K562 (cell line): ENCODE measurements at regions not wholly inside any gene's neighbourhood (a gene's known extent, or its start where the extent isn't known, plus 50 kb on each side); places are given as distances from the start of the nearest gene placed in this dataset.

Experiments used
- ATAC-seq: fragments of 200-7000 bp; cut with Tn5 transposase; 3 replicates; pipeline ENCODE4 v1.9.1; 2020; ENCODE audit warnings: moderate library complexity
- BruUV-seq: library from RNA; stranded (reverse); fragments of 400-500 nt; replicated peaks from 2 replicates; lab custom pipeline; 2021; lab: Mats Ljungman, UMichigan
- CTCF ChIA-PET: fragments of 300-600 bp; formaldehyde crosslinking; extraction: SDS; loops from one replicate; lab custom pipeline; 2021; ENCODE audit warnings: low intra/inter-chr PET ratio; lab: Yijun Ruan, JAX
- POLR2A ChIA-PET: fragments of 300-600, 350-650 bp; sonication (Branson Sonifier 250); formaldehyde crosslinking; extraction: SDS; loops from one replicate; lab custom pipeline; 2021; ENCODE audit warnings: antibody characterized with exemption, inconsistent platforms; lab: Yijun Ruan, JAX
- DNase-seq, 4 experiments: peaks; one replicate each; pipeline versions ENCODE4 v3.0.0 to v3.0.0-alpha.2; 2011 to 2018; ENCODE audit warnings: low spot score in 3 of 4, mixed read lengths in 3 of 4; ENCODE audit errors: extremely low read depth in 1 of 4
- FAIRE-seq: peaks from 2 replicates; lab custom pipeline; 2011; peaks lifted over from hg19 to GRCh38; lab: Jason Lieb, UNC
- H2AFZ ChIP-seq: 2 replicates; pipeline ENCODE4 v1.6.0; 2011; ENCODE audit warnings: low read depth, low read length, control low read depth, inconsistent platforms
- H3K27ac ChIP-seq: fragments of 200-600 bp; 3 replicates; pipeline ENCODE4 v1.8.0; 2011; ENCODE audit warnings: low read depth, mild to moderate bottlenecking, control low read depth, inconsistent platforms, low read length, moderate library complexity, mixed read lengths; ENCODE audit errors: extremely low read depth
- H3K27me3 ChIP-seq, 2 experiments: fragments of 300-600 bp in 1 of 2; 2 replicates in 1 of 2; 3 replicates in 1 of 2; pipeline versions ENCODE4 v1.6.0 to v1.8.0; 2011; ENCODE audit warnings: inconsistent platforms in 2 of 2, low read length in 2 of 2, mild to moderate bottlenecking in 1 of 2, mixed read lengths in 1 of 2, moderate library complexity in 1 of 2; ENCODE audit not compliant: control insufficient read depth in 2 of 2, insufficient read depth in 2 of 2
- H3K36me3 ChIP-seq: fragments of 300-600 bp; 3 replicates; pipeline ENCODE4 v1.8.0; 2011; ENCODE audit warnings: mild to moderate bottlenecking, low read length, inconsistent platforms; ENCODE audit not compliant: control insufficient read depth, insufficient read depth
- H3K4me1 ChIP-seq, 2 experiments: fragments of 200-600 bp in 1 of 2; replicated peaks in 1 of 2; 2 replicates in 1 of 2; 3 replicates in 1 of 2; pipeline versions ENCODE4 v1.5.1 to v1.8.0; 2011; ENCODE audit warnings: inconsistent platforms in 2 of 2, low read length in 2 of 2, mild to moderate bottlenecking in 1 of 2, mixed read lengths in 1 of 2, moderate library complexity in 1 of 2; ENCODE audit not compliant: control insufficient read depth in 2 of 2, insufficient read depth in 2 of 2
- H3K4me2 ChIP-seq: 2 replicates; pipeline ENCODE4 v1.6.1; 2011; ENCODE audit warnings: low read length, control low read depth, inconsistent platforms, mixed read lengths; ENCODE audit not compliant: insufficient read depth
- H3K4me3 ChIP-seq: fragments of 200-600 bp; sonication (generic), shearing (Covaris generic); 2 replicates; pipeline ENCODE4 v1.5.1; 2016; ENCODE audit warnings: control low read depth, inconsistent platforms
- H3K79me2 ChIP-seq: fragments of 200-600 bp; 3 replicates; pipeline ENCODE4 v1.8.0; 2011; ENCODE audit warnings: low read length, inconsistent platforms; ENCODE audit not compliant: control insufficient read depth, insufficient read depth
- H3K9ac ChIP-seq, 2 experiments: 2 replicates each; pipeline versions ENCODE4 v1.6.0 to v1.6.1; 2011; ENCODE audit warnings: low read depth in 2 of 2, low read length in 2 of 2, control low read depth in 1 of 2, inconsistent platforms in 1 of 2, mild to moderate bottlenecking in 1 of 2, mixed read lengths in 1 of 2; ENCODE audit not compliant: insufficient read depth in 1 of 2
- H3K9me1 ChIP-seq: one replicate; pipeline ENCODE4 v1.6.0; 2011; ENCODE audit warnings: inconsistent platforms, mild to moderate bottlenecking, low read length, moderate library complexity; ENCODE audit not compliant: control insufficient read depth, insufficient read depth
- H3K9me3 ChIP-seq: replicated peaks from 2 replicates; pipeline ENCODE4 v1.5.1; 2011; ENCODE audit warnings: low read depth, low read length, inconsistent platforms; ENCODE audit not compliant: control insufficient read depth, insufficient read depth
- H4K20me1 ChIP-seq: replicated peaks from 2 replicates; pipeline ENCODE4 v1.6.1; 2011; ENCODE audit warnings: low read length, inconsistent platforms, mixed read lengths; ENCODE audit not compliant: control insufficient read depth, insufficient read depth
- CAMTA2 ChIP-seq: fragments of 250-450 bp; sonication (Bioruptor Pico); conservative IDR thresholded peaks from 2 replicates; pipeline ENCODE4 v1.5.1; 2022
- ETV6 ChIP-seq, 3 experiments: fragments of 150-350 bp in 1 of 3; sonication (generic) in 1 of 3; formaldehyde crosslinking in 1 of 3; IDR thresholded peaks; 2 replicates each; pipeline versions ENCODE4 v1.6.1 to v1.8.0; 2014 to 2022; ENCODE audit warnings: borderline replicate concordance in 2 of 3, low read depth in 2 of 3, antibody characterized with exemption in 1 of 3, low read length in 1 of 3, mild to moderate bottlenecking in 1 of 3, missing genetic modification reagents in 1 of 3
- RUNX1 ChIP-seq: sonication (generic); IDR thresholded peaks from 2 replicates; pipeline ENCODE4 v1.6.1; 2016; ENCODE audit warnings: antibody characterized with exemption, low read depth
- ZBTB11 ChIP-seq, 3 experiments: fragments of 200-800 bp in 1 of 3; fragments of 250-450 bp in 1 of 3; fragments of 450-650 bp in 1 of 3; sonication (Bioruptor Pico) in 1 of 3; sonication (Bioruptor generic) in 1 of 3; formaldehyde crosslinking in 1 of 3; IDR thresholded peaks; 2 replicates each; pipeline versions ENCODE4 v1.6.1 to v1.8.0; 2016 to 2022; ENCODE audit warnings: mild to moderate bottlenecking in 2 of 3, missing genetic modification characterization in 2 of 3, missing compliant biosample characterization in 1 of 3, moderate library complexity in 1 of 3
- ZNF280A ChIP-seq: fragments of 450-650 bp; IDR thresholded peaks from 2 replicates; pipeline ENCODE4 v1.6.1; 2018; ENCODE audit warnings: mild to moderate bottlenecking, low read depth; ENCODE audit not compliant: partially characterized antibody
- WGBS: fragments of 100-300 bp; shearing (Covaris generic); methylation state at CpG from one replicate; pipeline ENCODE4 v1.1.6; 2016; ENCODE audit warnings: low coverage, mixed read lengths; ENCODE audit not compliant: insufficient coverage; ENCODE audit errors: missing lambda C conversion rate; 5-methylcytosine and 5-hydroxymethylcytosine counted together
- in situ Hi-C: fragments of 300-500 bp; cut with MboI; formaldehyde crosslinking; loops from 4 replicates; pipeline ENCODE4 v1.15.0; 2018; ENCODE audit warnings: inconsistent platforms, mixed read lengths
- intact Hi-C: fragments of 100-400 bp; cut with micrococcal nuclease; formaldehyde crosslinking; loops from 2 replicates; pipeline ENCODE4 v1.14.2; 2022
- TF ChIP-seq, protein P1 (sequence below), 2 experiments: fragments of 450-650 bp in 1 of 2; sonication (generic) in 1 of 2; formaldehyde crosslinking in 1 of 2; IDR thresholded peaks; 2 replicates each; pipeline versions ENCODE4 v1.7.1 to v1.9.0; 2016 to 2022; ENCODE audit warnings: inconsistent platforms in 1 of 2, mild to moderate bottlenecking in 1 of 2, missing genetic modification reagents in 1 of 2

- 0% methylated on average over 4 of the region's 4 CpGs for WGBS
- Histone ChIP-seq H3K27me3 (peaks cover 13 to 41% of the 10 kb centered on the region in 2 experiments; a peak in 4 of 5 replicates), H3K9me3 (no peaks in the 10 kb centered on the region), H4K20me1 (no peaks in the 10 kb centered on the region; the same call in 1 of the 2 replicates), H2AFZ (no peak overlapping the region), H3K79me2 (no peaks in the 10 kb centered on the region), H3K36me3 (no peaks in the 10 kb centered on the region), H3K9me1 (no peaks in the 10 kb centered on the region), H3K9ac (no peak overlapping the region), H3K4me1 (0 out of 5 replicates have a peak, but pooled peaks cover 0 to 3% of the 10 kb centered on the region in 2 experiments), H3K4me2 (no peak overlapping the region), H3K4me3 (no peak overlapping the region), H3K27ac (no peak overlapping the region)
- no TSS peak for BruUV-seq
- CTCF ChIA-PET = no interaction called here
- DNase-seq = no peak
- FAIRE-seq = no peak
- intact Hi-C loops = no loop called here
- POLR2A ChIA-PET = no interaction called here
- ATAC-seq = peak; percentile 45; the same call in 2 of the 3 replicates
- in situ Hi-C loops = no loop called here
- TF ChIP-seq, protein P1, sequence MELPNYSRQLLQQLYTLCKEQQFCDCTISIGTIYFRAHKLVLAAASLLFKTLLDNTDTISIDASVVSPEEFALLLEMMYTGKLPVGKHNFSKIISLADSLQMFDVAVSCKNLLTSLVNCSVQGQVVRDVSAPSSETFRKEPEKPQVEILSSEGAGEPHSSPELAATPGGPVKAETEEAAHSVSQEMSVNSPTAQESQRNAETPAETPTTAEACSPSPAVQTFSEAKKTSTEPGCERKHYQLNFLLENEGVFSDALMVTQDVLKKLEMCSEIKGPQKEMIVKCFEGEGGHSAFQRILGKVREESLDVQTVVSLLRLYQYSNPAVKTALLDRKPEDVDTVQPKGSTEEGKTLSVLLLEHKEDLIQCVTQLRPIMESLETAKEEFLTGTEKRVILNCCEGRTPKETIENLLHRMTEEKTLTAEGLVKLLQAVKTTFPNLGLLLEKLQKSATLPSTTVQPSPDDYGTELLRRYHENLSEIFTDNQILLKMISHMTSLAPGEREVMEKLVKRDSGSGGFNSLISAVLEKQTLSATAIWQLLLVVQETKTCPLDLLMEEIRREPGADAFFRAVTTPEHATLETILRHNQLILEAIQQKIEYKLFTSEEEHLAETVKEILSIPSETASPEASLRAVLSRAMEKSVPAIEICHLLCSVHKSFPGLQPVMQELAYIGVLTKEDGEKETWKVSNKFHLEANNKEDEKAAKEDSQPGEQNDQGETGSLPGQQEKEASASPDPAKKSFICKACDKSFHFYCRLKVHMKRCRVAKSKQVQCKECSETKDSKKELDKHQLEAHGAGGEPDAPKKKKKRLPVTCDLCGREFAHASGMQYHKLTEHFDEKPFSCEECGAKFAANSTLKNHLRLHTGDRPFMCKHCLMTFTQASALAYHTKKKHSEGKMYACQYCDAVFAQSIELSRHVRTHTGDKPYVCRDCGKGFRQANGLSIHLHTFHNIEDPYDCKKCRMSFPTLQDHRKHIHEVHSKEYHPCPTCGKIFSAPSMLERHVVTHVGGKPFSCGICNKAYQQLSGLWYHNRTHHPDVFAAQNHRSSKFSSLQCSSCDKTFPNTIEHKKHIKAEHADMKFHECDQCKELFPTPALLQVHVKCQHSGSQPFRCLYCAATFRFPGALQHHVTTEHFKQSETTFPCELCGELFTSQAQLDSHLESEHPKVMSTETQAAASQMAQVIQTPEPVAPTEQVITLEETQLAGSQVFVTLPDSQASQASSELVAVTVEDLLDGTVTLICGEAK (IDR thresholded peaks at IDR 0.05) = no peak
- TF ChIP-seq, protein P1 (CRISPR knock-in tag; IDR thresholded peaks at IDR 0.05) = no peak
- no peak for TF ChIP-seq CAMTA2 (CRISPR knock-in tag)
- no peak for TF ChIP-seq ZBTB11 (CRISPR knock-in tag; IDR thresholded peaks at IDR 0.05)
- TF ChIP-seq ETV6 (IDR thresholded peaks at IDR 0.05; ENCODE audit: borderline replicate concordance in 1 of 2, low read depth in 2 of 2, low read length in 1 of 2) = no peak
- TF ChIP-seq ETV6 (CRISPR knock-in tag; IDR thresholded peaks at IDR 0.05; ENCODE audit: borderline replicate concordance) = no peak
- no peak for TF ChIP-seq ZNF280A
- TF ChIP-seq RUNX1 = no peak
Measured at GRCh38 chr15:69562564-69562963, 109.9 kb downstream of the RPLP1 start.
